Keratinocyte (primary cell): ENCODE measurements at regions not wholly inside any gene's neighbourhood (a gene's known extent, or its start where the extent isn't known, plus 50 kb on each side); places are given as distances from the start of the nearest gene placed in this dataset.

ENCODE experiments used
- EZH2 ChIP-seq: IDR thresholded peaks from one replicate; pipeline ENCODE4 v1.6.1; 2012; ENCODE audit warnings: inconsistent platforms, mild to moderate bottlenecking, low read length, moderate library complexity
- TF ChIP-seq, protein P1 (sequence below), 3 experiments: IDR thresholded peaks in 1 of 3; conservative IDR thresholded peaks in 1 of 3; optimal IDR thresholded peaks in 1 of 3; 2 replicates in 2 of 3; 3 replicates in 1 of 3; pipeline versions ENCODE3 to v1.5.1; 2011; ENCODE audit warnings: low read length in 3 of 3, mild to moderate bottlenecking in 3 of 3, moderate library complexity in 2 of 3, control low read depth in 1 of 3, inconsistent platforms in 1 of 3; ENCODE audit not compliant: insufficient read depth in 2 of 3; ENCODE audit errors: extremely low read depth in 1 of 3

DNA sequence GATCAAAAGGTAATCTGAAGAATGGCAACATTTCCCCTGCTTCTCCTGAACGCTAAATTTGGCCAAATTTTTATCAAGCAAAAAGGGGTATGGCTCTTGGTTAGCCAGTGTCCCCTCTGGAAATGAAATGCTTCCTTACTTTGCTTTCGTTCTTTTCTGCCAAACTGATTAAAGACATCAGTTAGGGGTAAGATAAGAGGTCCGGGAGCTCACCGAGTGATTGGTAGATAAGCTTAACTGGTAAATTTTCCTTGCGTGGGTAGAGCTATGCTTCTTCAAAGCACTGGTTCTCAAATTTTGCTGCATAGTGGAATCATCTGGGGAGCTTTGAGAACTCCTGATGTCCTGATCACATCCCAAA lies 62.7 kb upstream of the MAPRE2 start:
- TF ChIP-seq, protein P1, sequence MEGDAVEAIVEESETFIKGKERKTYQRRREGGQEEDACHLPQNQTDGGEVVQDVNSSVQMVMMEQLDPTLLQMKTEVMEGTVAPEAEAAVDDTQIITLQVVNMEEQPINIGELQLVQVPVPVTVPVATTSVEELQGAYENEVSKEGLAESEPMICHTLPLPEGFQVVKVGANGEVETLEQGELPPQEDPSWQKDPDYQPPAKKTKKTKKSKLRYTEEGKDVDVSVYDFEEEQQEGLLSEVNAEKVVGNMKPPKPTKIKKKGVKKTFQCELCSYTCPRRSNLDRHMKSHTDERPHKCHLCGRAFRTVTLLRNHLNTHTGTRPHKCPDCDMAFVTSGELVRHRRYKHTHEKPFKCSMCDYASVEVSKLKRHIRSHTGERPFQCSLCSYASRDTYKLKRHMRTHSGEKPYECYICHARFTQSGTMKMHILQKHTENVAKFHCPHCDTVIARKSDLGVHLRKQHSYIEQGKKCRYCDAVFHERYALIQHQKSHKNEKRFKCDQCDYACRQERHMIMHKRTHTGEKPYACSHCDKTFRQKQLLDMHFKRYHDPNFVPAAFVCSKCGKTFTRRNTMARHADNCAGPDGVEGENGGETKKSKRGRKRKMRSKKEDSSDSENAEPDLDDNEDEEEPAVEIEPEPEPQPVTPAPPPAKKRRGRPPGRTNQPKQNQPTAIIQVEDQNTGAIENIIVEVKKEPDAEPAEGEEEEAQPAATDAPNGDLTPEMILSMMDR (optimal IDR thresholded peaks at IDR 0.05 in 1 of 3, IDR thresholded peaks at IDR 0.05 in 1 of 3, conservative IDR thresholded peaks at IDR 0.05 in 1 of 3; ENCODE audit: extremely low read depth in 1 of 3, insufficient read depth in 2 of 3, low read length in 3 of 3): no peak
- no peak for TF ChIP-seq EZH2
